H54 (cell line): ENCODE measurements at regions not wholly inside any gene's neighbourhood (a gene's known extent, or its start where the extent isn't known, plus 50 kb on each side); places are given as distances from the start of the nearest gene placed in this dataset.

Source experiments
- DNase-seq: peaks from one replicate; pipeline ENCODE4 v3.0.0; 2011; ENCODE audit warnings: low spot score, mixed read lengths; ENCODE audit not compliant: insufficient read length
- FAIRE-seq: peaks from 3 replicates; lab custom pipeline; 2011; peaks lifted over from hg19 to GRCh38; lab: Jason Lieb, UNC
- POLR2A ChIP-seq: IDR thresholded peaks from 2 replicates; pipeline ENCODE4 v1.6.1; 2011; ENCODE audit warnings: low read depth, mild to moderate bottlenecking, low read length

- DNase-seq (no peak), FAIRE-seq (no peak)
- no peak for TF ChIP-seq POLR2A
These were observed 497.2 kb upstream of the JARID2 start for GRCh38 chr6:14748679-14749078.

- FAIRE-seq (no peak), DNase-seq (no peak)
- no peak for TF ChIP-seq POLR2A
These were observed 495.7 kb upstream of the JARID2 start for GRCh38 chr6:14750059-14750661.

- FAIRE-seq (no peak), DNase-seq (no peak)
- no peak for TF ChIP-seq POLR2A
These were observed 494.2 kb upstream of the JARID2 start for GRCh38 chr6:14751645-14752175.

GRCh38 chr6:14754751-14755513, 490.9 kb upstream of the JARID2 start:
- DNase-seq (no peak), FAIRE-seq (no peak)
- no peak for TF ChIP-seq POLR2A

- no peak for TF ChIP-seq POLR2A
- DNase-seq (no peak), FAIRE-seq (no peak)
These were observed 489.5 kb upstream of the JARID2 start for GRCh38 chr6:14756340-14756739.

GRCh38 chr6:14757014-14757413, 488.9 kb upstream of the JARID2 start:
- no peak for TF ChIP-seq POLR2A
- no peak for DNase-seq
- no peak for FAIRE-seq

- FAIRE-seq, result no peak
- no peak for TF ChIP-seq POLR2A
- DNase-seq, result no peak
These were observed 488.5 kb upstream of the JARID2 start for GRCh38 chr6:14757418-14757817.

- DNase-seq (no peak), FAIRE-seq (no peak)
- no peak for TF ChIP-seq POLR2A
These were observed 487.3 kb upstream of the JARID2 start for GRCh38 chr6:14758421-14759081.

GRCh38 chr6:14759976-14760672, 485.7 kb upstream of the JARID2 start:
- DNase-seq (no peak), FAIRE-seq (no peak)
- TF ChIP-seq POLR2A, result no peak

- no peak for TF ChIP-seq POLR2A
- no peak for FAIRE-seq
- DNase-seq, result no peak
These were observed 483.8 kb upstream of the JARID2 start for GRCh38 chr6:14762077-14762476.

- DNase-seq (no peak), FAIRE-seq (no peak)
- no peak for TF ChIP-seq POLR2A
These were observed 482.7 kb upstream of the JARID2 start for GRCh38 chr6:14763139-14763538.

GRCh38 chr6:14763616-14764015, 482.3 kb upstream of the JARID2 start:
- no peak for FAIRE-seq
- DNase-seq, result no peak
- no peak for TF ChIP-seq POLR2A

- TF ChIP-seq POLR2A, result no peak
- DNase-seq (no peak), FAIRE-seq (no peak)
These were observed 480.8 kb upstream of the JARID2 start for GRCh38 chr6:14765106-14765505.
